NOMO-1 treated with DMSO at 0.1 percent for 48 hours (cell line): ENCODE measurements at regions not wholly inside any gene's neighbourhood (a gene's known extent, or its start where the extent isn't known, plus 50 kb on each side); places are given as distances from the start of the nearest gene placed in this dataset.
"Not testable (repeated sequence)": the region's sequence is repeated elsewhere in the genome, so short reads cannot be mapped to it uniquely, and the experiment has no call there.

Source experiments
- DNase-seq: peaks from one replicate; lab custom pipeline; 2025; ENCODE audit not compliant: unreplicated experiment; lab: John Stamatoyannopoulos, UW

DNA sequence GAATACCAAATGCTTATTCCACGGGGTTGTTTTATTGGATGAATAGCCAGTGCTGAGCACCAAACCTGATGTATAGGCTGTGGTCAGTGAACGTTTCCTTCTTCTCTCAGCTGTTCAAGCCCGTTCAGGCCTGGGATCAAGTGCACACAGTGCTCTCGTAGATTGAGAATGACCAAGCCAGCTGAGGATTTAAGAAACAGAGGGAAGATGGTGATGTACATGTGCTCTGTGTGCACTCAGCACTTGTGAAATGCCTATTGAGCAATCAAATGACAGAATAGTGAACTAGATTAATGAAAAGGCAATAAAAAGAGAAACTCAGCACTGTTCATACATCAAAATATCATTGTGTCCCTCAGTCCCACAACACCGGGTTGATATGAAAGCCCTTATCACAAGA, 302.5 kb downstream of the BMPER start:
- DNase-seq = peak; percentile 15

DNA sequence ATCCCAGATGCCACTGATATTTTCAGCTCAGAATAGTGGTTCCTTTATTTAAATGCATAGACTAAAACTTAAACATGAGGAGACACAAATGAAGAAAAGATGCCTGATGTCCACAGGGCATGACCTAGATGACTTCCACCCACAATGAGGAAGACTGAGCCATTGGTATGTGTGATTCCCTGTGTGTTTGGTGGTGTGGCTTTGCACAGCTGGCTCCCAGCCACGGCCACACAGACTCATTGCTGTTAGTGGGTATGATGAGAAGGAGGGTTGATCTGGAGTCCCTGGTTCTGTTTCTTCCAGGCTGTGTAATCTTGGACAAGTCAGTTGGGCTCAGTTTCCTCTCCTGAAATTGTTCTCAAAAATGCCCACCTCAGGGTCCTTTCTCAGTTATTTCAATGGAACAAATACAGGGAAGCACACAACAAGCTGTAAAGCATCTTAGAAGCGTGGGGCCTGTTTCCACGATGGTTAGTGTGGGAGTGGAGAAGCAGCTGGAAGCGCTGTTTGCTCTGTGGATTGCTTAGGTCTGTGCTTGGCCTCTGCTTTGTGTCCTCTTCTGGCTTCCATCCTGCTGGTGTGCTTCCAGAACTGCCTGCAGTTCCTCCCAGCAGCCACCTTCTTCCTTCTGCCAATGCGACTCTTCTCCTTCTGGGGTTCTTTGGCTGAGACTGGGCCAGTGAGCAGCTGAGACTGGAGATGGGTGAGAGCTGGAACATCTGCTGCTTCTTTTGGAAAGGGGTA, 303.7 kb downstream of the BMPER start:
- DNase-seq = no peak

- no peak for DNase-seq
Observed at GRCh38 chr7:34211018-34211417, 305.7 kb downstream of the BMPER start.

GRCh38 chr7:34217972-34218371, 312.6 kb downstream of the BMPER start:
- DNase-seq = no peak

GRCh38 chr7:34219153-34219718, 313.9 kb downstream of the BMPER start:
- DNase-seq = no peak

GRCh38 chr7:34220506-34221185, 315.3 kb downstream of the BMPER start:
- no peak for DNase-seq

DNA sequence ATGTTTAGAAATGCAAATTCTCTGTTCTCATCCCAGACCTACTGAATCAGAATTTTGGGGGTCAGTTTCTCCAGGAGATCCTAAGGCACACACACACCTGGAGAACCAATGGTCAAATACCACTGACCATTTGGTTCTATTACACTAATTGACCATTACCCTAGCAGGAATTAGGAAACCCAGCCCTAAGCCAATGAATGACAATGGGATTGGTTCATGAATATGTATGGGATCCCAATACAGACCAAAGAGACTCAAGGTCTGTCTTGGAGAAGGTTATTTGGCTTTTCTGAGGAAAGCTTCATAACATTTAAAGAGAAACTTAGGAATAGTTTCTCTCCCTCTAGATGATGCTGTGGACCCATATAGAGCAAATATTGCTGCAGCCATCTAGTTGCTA, 317.0 kb downstream of the BMPER start:
- DNase-seq = no peak

GRCh38 chr7:34222722-34223121, 317.4 kb downstream of the BMPER start:
- no peak for DNase-seq

DNA sequence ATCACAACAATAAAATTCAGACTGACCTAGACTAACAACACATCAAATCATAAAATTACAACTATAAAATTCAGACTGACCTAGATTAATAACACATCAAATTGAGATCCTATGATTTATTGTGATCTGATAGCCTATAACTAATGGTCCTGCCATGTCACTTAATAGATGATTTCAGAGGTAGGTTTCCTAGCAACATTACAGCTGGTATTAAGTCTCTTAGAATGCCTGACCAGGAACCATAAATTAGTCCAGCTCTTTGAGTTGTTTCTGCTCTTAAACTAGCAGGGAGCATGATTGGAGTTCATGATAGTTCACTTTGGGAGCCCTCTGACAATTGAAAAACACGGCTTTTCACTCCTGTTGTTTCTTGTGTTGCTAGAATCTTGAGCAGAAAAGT, 318.9 kb downstream of the BMPER start:
- no peak for DNase-seq

GRCh38 chr7:34225193-34225592, 319.9 kb downstream of the BMPER start:
- no peak for DNase-seq

DNA sequence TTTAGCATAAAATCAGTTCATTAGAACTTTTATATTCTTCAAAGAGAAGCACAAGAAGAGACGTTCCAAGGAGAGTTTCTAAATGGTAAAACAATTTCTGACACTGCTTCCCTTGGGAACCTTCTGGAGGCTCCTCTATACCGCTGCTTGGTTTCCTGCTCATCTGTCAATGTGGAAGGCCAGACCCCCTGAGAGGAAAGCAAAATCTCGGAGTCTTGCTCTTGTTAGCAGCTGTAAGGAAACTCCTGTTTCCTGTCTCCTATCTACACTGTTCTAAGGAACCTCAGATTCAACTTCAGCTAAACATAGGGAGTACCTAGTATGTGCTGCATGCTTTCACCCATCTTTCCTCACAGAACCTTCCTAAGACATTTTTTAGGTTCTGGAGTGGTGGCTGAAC, 322.2 kb downstream of the BMPER start:
- DNase-seq = no peak

GRCh38 chr7:34235101-34235500, 329.8 kb downstream of the BMPER start:
- not testable (repeated sequence) for DNase-seq

DNA sequence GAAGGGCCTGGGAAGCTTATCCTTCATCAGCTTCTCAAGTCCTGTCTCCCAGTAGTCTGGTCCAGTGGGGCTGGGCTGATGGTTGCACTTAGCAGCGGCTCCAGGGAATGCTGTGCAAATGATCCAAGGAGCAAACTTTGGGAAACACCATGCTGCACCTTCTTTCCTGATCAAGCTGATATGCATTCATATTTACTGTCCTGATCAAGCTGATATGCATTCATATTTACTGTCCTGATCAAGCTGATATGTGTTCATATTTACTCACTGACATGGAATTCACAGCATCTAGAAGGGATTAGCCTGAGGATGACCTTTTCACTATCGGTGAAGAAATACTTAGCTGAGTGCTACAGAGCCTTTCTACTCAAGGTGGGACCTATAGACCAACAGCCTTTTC, 330.7 kb downstream of the BMPER start:
- DNase-seq = no peak

DNA sequence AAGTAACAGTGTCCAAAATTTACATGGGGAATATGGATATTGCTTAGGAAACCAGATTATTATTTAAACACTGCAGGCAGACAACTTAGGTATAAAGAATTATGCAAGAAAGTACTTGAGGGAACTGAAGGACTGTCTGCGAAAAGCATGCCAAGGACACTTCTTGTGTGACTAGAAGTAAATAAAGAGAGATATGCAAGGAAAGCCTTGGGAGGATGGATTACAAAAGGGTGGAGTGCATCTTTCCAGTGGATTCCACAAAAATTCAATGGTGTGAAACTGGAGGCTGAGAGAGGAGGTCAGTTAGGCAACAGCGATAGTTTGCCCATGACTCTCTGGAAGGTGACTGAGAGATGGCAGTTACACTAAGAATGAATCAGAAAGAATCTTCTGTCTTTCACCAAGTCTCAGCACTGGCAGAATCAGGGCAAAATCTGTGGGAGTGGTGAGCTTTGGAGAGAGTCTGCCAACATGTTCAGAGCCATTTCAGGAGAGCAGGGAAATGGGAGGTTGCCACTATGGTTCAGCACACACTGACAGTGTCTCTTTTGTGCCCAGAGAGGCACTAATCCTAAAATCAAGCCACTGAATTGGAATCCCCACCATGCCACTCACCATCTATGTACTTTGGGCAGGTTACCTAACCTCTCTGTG, 331.6 kb downstream of the BMPER start:
- no peak for DNase-seq

DNA sequence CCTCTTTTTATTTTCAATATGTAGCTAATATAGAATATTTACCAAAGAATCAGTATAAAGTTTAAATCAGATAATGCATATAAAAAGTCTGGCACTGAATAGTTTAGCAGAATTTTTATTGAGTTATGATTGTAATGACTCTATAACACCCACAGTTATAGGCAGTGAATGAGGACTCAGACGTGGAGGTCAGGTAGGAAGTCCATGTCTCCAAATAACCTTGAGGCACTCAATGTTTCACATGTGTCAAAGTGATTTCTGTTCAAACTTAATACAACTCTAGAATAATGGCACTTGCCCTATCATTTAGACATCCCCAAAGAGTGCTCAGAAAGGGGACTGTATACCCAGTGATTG, 332.1 kb downstream of the BMPER start:
- DNase-seq = no peak

DNA sequence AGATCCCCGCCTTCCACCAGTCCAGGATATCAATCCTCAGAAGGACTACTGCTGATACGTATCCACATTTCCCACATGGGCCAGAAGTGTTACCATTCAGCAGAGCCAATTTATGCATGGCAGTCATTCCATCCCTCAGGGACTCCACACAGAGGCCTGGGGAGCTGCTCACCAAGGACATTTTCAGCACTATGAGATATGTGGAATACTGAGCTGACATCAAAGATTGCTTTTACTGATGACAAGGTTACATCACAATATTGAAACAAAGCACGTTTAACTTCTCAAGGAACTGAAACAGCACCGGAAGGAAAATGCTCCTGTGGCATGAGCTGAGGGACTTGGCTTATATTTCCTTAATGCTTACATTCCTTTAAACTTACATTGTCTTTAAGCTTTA, 335.1 kb downstream of the BMPER start:
- peak; percentile 28 for DNase-seq

- no peak for DNase-seq
Observed at GRCh38 chr7:34242391-34242790, 337.1 kb downstream of the BMPER start.

- no peak for DNase-seq
Observed at GRCh38 chr7:34245246-34245645, 339.9 kb downstream of the BMPER start.

DNA sequence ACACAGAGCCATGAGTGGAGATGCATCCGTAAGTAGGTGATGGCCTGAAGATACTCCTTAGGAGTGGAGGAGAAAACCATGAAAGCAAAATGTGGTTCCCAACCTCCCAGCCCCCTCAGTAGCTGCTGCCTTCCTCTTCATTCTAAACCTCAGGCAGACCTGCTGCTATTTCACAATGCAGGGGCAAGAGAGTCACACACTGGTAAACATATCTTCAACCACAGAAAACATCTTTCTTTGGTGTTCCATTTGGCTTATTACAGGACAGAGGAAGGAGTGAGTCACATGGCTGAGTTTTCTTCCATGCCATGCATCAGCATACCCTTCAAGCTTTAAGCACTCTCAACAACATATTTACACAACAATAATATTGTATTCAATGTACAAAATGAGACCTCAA, 342.1 kb downstream of the BMPER start:
- DNase-seq = peak; percentile 45

- DNase-seq = no peak
Observed at GRCh38 chr7:34249192-34249591, 343.9 kb downstream of the BMPER start.

DNA sequence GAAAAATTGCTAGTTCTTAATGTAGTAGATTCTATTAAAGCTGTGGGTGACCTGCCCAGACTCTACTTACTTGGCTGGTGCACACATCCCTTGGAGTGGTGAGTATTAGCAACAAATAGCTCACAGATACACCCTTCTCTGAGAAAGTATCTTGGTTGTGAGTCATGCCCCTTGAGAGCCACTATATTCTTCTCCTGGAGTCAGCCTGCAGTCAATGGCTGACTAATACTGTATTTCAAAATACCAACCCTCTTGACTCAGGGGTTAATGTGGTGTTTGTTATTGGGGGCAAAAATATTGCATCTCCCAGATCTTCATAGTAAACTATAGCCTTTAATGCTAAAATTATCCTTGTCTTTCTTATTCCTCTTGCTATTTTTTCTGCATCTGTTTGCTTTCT, 354.9 kb downstream of the BMPER start:
- DNase-seq = peak; percentile 32

DNA sequence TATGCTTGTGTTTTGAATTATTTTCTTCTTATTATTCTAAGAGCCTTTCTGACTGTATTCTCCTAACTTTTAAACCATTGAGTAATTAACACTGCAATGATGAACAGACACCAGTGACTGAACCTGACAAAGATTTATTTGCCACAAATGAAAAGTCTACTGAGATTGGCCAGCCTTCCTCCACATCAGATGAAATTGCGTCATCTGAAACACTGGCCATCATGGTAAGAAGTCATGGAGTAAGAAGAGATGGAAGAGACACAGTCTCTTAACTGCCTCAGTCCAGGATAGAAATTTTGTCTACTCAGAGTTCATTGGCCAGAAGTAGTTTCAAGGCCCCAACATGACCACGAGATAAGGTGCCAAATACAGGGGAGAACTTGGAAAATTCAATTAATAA, 357.8 kb downstream of the BMPER start:
- DNase-seq = no peak
